Skin epidermis (tissue), 12 donors: ENCODE measurements at regions not wholly inside any gene's neighbourhood (a gene's known extent, or its start where the extent isn't known, plus 50 kb on each side); places are given as distances from the start of the nearest gene placed in this dataset.
"Not testable (repeated sequence)": the region's sequence is repeated elsewhere in the genome, so short reads cannot be mapped to it uniquely, and the experiment has no call there.

Experiments used
- H3K27ac ChIP-seq, 21 experiments: fragments of 200-600 bp; sonication (generic) in 11 of 21; one replicate each; pipeline ENCODE4 v1.5.0; 2020; ENCODE audit warnings: mild to moderate bottlenecking in 3 of 21, inconsistent platforms in 2 of 21, moderate library complexity in 2 of 21
- H3K4me3 ChIP-seq, 7 experiments: fragments of 200-600 bp; sonication (generic) in 2 of 7; one replicate each; pipeline ENCODE4 v1.5.0; 2020; ENCODE audit warnings: inconsistent platforms in 2 of 7, mild to moderate bottlenecking in 2 of 7, moderate library complexity in 1 of 7

- Histone ChIP-seq H3K4me3 (no peak overlapping the region), H3K27ac (no peak overlapping the region)
Measured at GRCh38 chr5:130424341-130424740, 520.1 kb downstream of the CHSY3 start.

- Histone ChIP-seq H3K4me3 (no peak overlapping the region), H3K27ac (no peak overlapping the region)
Measured at GRCh38 chr5:130402906-130403305, 498.6 kb downstream of the CHSY3 start.

- no peak overlapping the region for H3K4me3 ChIP-seq
- no peak overlapping the region for H3K27ac ChIP-seq
Measured at GRCh38 chr5:130400091-130400490, 495.8 kb downstream of the CHSY3 start.

DNA sequence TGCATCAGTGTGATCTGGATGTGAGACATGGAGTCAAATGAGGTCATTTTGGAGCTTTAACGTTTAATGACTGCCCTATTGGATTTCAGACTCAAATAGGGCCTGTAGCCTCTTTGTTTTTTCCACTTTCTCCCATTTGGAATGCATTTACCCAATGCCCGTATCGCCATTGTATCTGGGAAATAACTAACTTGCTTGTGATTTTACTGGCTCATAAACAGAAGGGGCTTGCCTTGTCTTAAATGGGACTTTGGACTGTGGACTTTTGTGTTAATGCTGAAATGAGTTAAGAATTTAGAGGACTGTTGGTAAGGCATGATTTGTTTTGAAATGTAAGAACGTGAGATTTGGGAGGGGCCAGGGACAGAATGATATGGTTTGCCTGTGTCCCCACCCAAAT is 494.6 kb downstream of the CHSY3 start:
- Histone ChIP-seq H3K27ac (no peak overlapping the region), H3K4me3 (no peak overlapping the region)

DNA sequence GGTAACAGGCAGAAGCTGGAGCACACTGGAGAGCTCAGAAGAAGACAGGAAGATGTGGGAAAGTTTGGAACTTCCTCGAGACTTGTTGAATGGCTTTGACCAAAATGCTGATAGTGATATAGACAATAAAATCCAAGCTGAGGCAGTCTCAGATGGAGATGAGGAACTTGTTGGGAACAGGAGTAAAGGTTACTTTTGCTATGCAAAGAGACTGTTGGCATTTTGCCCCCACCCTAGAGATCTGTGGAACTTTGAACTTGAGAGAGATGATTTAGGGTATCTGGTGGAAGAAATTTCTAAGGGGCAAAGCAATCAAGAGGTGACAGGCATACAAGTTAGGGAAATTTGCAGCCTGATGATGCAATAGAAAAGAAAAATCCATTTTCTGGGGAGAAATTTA is 493.5 kb downstream of the CHSY3 start:
- not testable (repeated sequence) for H3K4me3 ChIP-seq, H3K27ac ChIP-seq

DNA sequence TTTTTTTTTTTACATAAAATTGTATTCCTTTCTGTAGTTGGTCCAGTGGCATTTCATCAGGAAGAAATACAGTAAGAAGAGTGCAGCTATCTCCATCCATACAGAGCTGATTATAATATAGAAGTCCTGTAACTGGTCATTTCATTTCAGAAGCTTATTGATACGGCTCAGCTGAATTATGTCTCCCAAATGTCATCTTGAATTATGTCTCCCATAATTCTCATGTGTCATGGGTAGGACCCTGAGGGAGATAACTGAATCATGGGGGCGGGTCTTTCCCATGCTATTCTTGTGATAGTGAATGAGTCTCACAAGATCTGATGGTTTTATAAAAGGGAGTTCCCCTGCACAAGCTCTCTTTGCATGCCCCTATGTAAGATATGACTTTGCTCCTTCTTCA is 492.9 kb downstream of the CHSY3 start:
- Histone ChIP-seq H3K4me3 (no peak overlapping the region), H3K27ac (no peak overlapping the region)

DNA sequence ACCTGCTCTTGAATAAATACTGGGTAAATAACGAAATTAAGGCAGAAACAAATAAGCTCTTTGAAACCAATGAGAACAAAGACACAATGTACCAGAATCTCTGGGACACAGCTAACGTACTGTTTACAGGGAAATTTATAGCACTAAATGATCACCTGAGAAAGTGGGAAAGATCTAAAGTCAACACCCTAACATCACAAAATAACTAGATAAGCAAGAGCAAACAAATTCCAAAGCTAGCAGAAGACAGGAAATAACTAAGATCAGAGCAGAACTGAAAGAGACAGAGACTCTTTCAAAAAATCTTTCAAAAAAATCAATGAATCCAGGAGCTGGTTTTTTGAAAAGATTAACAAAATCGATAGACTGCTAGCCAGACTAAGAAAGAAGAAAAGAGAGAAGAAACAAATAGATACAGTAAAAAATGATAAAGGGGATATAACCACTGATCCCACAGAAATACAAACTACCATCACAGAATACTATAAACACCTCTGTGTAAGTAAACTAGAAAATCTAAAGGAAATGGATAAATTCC is 487.5 kb downstream of the CHSY3 start:
- not testable (repeated sequence) for H3K27ac ChIP-seq, H3K4me3 ChIP-seq

DNA sequence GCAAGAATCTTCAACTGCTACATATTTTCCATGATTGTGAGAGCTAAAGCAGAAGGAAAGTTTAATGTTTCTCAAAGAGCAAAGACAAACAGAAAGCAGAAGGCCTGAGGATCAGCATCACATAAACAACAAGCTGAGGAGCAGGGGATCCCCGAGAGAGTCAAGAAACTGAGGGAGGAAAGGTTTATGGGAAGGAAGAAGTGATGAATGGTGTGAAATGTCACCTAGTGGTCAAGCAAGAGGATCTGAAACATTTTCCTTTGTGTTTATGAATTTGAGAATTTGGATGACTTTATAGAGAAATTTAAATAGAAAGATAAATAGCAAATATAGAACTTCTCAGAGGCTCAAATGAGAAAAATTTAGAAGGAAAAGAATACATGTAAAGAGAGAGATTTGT is 481.9 kb downstream of the CHSY3 start:
- no peak overlapping the region for H3K27ac ChIP-seq
- H3K4me3 ChIP-seq: no peak overlapping the region

DNA sequence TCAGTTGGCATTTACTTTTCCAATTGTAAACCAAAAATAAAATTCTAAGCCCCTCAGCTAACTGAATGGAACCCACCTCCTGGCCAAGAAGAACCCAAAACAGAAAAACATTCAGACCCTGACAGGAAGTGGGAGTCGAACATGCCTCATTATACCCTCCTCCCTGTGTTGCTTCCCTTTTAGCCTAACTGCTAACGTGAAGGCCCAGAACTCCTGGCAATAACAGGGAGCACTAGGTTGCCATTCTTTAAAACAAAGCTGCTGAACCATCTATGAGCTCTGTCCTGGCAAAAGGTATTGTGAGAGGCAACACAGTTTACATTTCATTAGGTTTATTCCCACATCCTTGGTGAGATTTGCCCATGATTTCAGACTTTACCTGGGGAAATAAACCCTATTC is 481.4 kb downstream of the CHSY3 start:
- no peak overlapping the region for H3K27ac ChIP-seq
- no peak overlapping the region for H3K4me3 ChIP-seq

DNA sequence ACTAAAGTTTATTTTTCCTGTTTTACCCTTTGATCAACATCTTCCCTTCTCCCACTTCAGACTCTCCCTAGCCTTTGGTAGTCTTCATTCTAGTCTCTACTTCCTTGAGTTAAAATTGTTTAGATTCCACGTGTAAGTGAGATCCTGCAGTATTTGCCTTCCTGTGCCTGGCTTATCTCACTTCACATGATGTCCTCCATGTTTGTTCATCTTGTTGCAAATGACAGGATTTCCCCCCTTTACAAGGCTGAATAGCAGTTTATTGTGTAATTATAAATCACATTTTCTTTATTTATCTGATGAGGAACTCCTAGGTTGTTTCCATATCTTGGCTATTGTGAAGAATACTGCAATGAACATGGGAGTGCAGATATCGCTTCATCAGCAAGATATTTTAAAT is 461.7 kb downstream of the CHSY3 start:
- H3K27ac ChIP-seq: no peak overlapping the region

GRCh38 chr5:130350131-130350530 is 445.9 kb downstream of the CHSY3 start:
- Histone ChIP-seq H3K4me3 (no peak overlapping the region), H3K27ac (no peak overlapping the region)

More for the DNA sequence above, 461.7 kb downstream of the CHSY3 start:
- H3K4me3 ChIP-seq: no peak overlapping the region

DNA sequence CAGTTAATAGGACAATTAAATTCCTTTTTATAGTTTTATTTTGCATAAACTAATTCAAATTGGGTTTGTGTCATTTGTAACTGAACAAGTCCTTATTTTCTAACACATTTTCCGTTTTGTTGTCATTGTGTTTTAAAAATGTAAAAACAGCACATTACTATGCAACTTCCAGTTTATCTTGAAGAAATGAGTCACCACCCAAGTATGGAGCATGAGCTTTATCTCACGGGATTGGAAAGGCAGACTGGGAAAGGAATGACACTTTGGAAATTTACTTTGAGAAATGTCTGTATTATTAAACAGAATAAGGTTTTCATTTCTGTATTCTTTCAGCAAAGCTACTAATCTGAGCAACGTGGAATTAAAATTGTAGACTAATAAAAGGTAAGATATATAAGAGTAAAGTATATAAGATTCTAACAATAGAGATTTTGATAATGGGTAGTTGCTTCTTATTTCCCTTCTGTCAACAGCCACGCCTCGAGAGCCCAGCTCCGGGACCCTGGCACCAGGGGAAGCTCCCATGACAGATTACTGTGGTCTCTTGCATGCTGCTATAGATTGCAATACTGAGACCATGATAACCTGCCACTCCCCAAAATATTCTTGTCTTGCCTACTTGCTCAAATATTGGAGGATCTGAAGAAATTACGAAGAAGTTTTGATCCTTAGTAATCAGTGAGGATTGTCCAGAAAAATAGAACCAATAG is 433.1 kb downstream of the CHSY3 start:
- Histone ChIP-seq H3K27ac (peak overlapping the region in 1 of 21 experiments; percentile 7), H3K4me3 (no peak overlapping the region)

- H3K27ac ChIP-seq: no peak overlapping the region
- H3K4me3 ChIP-seq: no peak overlapping the region
Measured at GRCh38 chr5:130335117-130335516, 430.9 kb downstream of the CHSY3 start.

- no peak overlapping the region for H3K27ac ChIP-seq
- no peak overlapping the region for H3K4me3 ChIP-seq
Measured at GRCh38 chr5:130333089-130333488, 428.8 kb downstream of the CHSY3 start.

- Histone ChIP-seq H3K4me3 (no peak overlapping the region), H3K27ac (no peak overlapping the region)
Measured at GRCh38 chr5:130331332-130331731, 427.1 kb downstream of the CHSY3 start.

DNA sequence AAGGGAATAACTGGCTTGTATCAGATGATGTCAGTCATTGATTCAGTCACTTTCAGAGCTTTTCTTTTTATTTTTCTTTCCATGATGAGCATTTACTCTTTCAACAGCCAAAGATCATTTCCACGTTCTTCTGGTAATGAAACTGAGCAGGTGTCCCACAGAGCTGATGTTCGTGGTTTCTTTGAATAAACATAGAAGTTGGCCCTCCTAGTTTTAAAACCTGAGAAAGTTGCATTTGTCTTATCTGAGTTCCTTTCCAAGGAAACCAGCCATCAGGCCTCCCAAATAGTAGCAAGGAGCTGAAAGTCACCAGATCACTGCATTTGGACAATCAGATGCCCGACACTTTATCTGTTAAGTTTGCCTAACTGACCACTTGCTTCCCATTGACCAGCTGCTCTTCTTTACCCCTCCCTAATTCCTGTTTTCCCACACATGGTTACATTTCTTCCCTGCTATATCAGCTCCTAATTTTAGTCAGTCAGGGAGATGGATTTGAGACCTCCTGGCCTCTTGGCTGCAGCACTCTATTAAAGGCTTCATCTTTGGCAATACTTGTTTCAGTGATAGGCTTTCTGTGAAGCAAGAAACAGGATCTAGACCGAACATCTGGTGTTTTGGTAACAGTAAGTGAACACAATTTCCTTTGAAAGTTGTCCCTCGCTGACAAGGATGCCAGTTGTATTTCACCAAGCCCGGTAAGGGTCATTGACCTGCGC is 420.8 kb downstream of the CHSY3 start:
- H3K4me3 ChIP-seq: no peak overlapping the region
- H3K27ac ChIP-seq: no peak overlapping the region

GRCh38 chr5:130323804-130324454 is 419.7 kb downstream of the CHSY3 start:
- Histone ChIP-seq H3K27ac (no peak overlapping the region), H3K4me3 (no peak overlapping the region)

DNA sequence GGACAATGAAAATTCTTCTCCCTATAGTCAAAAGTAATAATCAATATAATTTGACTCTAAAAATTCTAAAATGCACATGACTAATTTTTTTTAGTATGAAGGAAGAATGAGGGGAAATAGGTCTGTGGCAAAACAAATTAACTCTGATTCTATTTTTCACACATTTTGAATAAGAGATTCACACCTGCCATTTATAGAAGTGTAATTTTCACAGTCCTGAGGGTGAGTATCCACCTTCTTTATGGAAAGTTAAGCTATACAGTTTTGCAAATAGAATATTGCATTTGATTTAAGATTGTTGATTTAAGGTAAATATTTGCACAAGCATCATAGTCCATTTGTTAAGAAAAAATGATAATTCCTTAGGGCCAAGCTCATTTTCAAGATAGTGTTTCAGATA is 417.7 kb downstream of the CHSY3 start:
- no peak overlapping the region for H3K4me3 ChIP-seq
- H3K27ac ChIP-seq: no peak overlapping the region

- H3K27ac ChIP-seq: no peak overlapping the region
- H3K4me3 ChIP-seq: no peak overlapping the region
Measured at GRCh38 chr5:130316971-130317680, 412.9 kb downstream of the CHSY3 start.

- H3K27ac ChIP-seq: no peak overlapping the region
- H3K4me3 ChIP-seq: no peak overlapping the region
Measured at GRCh38 chr5:130295235-130295634, 391.0 kb downstream of the CHSY3 start.
